NCI-H146 treated with DMSO at 0.1 percent for 48 hours (cell line): ENCODE measurements at regions not wholly inside any gene's neighbourhood (a gene's known extent, or its start where the extent isn't known, plus 50 kb on each side); places are given as distances from the start of the nearest gene placed in this dataset.
"Not testable (repeated sequence)": the region's sequence is repeated elsewhere in the genome, so short reads cannot be mapped to it uniquely, and the experiment has no call there.

Experiments
- DNase-seq: peaks from one replicate; lab custom pipeline; 2025; ENCODE audit not compliant: unreplicated experiment; lab: John Stamatoyannopoulos, UW

DNA sequence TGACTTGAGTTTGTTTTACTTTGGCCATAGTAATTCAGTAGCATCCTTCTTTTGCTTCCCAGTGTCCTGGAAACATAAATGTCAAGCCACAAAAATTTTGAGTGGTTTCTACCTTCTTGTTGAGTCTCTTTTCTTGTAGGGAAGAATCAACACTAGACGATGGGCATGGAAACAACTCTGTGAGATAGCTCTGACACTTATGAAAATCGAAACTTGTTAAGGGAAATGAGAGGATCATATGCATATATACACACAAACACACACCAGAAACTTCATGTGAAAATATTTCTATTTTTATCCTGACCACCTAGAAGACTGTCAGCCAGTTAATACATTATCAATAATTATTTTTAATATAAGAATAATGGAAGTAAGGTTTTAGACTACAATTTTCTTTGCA, 1247.3 kb upstream of the FLRT2 start:
- DNase-seq: no peak

DNA sequence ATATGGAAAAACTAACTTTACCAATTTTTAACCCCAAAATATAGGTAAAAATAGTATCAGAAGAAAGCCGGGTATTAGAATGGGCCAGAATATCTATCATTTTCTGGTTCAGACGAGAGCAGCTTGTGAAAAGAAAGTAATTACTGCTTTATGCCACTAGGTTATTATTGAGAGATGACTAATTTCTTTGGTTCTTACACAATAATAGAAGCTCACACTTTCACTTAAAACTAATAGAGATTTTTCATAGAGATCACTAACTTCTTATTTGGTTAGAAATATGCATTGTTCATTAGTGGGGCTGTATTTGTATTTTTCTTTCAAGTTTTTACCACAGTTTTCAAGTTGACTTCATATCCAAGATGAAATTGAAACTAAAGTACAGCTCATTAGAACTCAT, 1241.2 kb upstream of the FLRT2 start:
- no peak for DNase-seq

DNA sequence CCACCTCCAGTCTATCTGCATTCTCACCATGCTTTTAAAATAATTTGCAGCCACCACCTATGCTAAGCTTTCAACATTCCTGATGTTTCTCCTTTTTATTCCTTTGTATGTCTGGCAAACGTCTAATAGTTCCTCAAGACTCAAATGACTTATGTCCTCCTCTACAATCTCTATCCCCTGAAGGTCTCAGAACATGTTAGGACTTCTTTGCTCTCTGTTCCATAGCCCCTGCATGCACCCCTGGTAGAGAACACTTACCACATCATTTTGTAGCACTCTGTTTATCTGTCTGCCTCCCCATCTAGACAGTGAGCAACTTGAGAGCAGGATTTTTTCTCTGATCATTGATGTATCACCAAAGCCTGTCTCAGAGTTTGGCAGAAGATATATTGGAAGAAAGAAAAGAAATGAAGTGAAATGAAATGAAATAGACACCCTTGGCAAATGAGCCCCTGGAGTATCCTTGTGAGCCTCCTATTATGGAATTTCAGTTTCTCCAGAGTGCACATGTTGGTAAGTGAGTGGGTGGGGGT, 1231.2 kb upstream of the FLRT2 start:
- DNase-seq: no peak

DNA sequence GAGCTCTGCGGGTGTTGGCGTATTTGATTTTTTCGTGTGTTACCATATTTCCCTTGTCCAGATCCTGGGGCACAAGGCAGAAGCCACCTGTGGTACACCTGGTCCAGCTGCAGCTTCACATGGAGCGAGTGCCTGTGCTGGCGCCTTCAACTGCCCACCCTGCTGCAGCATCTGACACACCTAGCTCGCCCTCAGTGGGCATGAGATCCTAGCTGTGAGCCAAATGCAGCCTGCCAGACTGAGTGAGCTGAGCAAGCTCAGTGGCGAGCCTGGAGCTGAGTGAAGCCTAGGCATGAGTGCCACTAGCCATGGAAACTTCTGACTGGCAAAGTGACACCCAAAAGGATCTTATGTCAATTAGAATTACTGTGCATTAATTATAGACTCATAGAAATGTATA, 1226.8 kb upstream of the FLRT2 start:
- DNase-seq: no peak

DNA sequence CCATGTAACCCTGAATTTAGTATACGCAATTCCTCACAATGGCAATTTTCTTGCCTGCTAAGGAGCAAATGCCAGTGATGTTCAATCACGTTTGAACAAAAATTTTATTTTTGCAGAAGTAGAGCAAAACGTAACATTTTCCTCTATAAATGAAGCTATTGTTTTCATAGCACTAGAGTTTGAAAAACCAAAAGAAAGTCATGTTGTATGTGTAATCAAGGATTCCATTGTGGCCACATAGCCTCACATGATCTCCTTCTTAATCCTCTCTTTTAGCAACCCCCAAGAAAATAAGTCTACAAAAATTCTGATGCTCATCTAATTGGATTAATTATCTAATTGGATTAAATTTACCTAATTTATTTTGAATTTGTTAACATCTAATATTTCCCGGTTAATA, 1217.4 kb upstream of the FLRT2 start:
- DNase-seq: no peak

DNA sequence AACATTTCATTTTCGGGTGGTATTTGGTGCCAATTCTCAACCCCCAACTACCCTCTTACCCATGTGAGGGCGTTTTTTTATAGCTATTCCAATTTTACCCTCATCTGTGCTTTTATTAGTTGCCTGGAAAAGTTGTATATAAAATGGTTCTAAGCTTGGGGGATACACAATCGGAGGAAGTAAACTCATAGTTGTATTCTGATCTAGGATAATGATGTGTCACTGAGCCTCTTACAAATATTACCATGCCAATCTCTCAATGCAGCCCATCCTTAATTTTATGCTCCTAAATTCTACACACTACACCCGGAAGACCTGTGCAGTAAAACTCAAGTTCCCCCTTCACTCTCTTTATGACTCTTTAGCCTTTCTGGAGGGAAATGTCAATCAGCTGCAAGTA, 1206.5 kb upstream of the FLRT2 start:
- DNase-seq: no peak

DNA sequence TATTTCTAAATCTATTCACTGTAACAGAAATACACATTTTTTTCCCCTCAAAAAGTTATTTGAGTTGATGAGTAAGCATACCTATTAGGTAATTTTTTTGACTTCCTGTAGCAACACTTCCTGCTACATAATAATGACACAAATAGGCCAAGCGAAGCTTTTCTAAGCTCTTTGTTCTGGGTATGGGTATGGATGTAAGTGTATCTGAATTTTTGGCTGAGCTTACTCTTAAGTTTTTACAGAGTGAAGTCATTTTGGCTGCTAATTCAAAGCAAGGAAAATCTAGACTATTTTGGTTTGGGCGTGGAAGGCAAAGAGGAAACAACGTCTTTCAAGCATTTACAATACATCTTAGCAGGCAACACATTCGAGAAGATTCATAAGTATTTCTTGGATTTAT, 1206.0 kb upstream of the FLRT2 start:
- DNase-seq: no peak

DNA sequence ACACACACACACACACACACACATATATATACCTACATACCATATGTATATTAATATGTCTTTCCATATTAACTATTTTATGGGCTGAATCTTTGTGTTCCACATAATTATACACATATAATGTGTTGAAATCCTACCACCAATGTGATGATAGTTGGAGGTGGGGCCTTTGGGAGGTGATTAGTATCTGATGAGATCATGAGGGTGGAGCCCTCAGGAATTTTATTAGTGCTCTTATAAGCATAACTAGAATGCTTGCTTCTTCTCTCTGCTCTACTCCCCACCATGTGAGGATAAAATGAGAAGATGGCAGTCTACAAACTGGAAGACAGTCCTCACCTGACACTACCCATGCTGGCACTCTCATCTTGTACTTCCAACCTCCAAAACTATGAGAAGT, 1193.5 kb upstream of the FLRT2 start:
- DNase-seq: no peak

DNA sequence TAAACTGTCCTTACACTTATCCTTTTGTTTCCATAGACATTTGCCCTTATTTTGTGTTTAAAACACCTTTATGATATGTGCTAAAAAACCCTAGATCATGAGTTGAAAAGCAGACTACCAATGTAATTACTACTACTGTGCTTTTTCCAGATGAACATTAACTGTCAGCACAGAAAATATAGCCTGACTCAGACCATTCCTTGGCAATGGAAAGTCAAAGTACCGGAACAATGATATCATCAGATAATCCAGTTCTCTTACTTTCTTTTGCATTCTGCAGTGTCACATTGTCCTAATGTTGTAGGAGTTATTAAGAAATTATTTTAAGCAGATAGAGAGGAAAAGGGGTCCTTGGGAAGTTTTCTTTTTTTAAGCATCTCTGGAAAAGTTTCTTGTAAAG, 1189.0 kb upstream of the FLRT2 start:
- DNase-seq: no peak

DNA sequence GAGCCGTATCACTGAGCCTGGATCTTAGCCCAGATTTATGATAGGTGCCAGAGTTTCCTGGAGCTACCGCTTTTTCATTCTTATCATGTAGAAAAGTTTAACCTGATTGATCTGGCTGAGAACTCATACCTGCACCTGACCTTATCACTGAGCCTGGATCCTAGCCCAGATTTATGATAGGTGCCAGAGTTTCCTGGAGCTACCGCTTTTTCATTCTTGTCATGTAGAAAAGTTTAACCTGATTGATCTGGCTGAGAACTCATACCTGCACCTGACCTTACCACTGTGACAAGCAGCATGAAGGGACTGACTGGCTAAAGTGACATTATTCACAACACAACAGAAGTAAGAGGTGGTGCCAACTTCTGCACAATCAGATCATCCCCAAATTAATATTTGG, 1188.1 kb upstream of the FLRT2 start:
- not testable (repeated sequence) for DNase-seq

DNA sequence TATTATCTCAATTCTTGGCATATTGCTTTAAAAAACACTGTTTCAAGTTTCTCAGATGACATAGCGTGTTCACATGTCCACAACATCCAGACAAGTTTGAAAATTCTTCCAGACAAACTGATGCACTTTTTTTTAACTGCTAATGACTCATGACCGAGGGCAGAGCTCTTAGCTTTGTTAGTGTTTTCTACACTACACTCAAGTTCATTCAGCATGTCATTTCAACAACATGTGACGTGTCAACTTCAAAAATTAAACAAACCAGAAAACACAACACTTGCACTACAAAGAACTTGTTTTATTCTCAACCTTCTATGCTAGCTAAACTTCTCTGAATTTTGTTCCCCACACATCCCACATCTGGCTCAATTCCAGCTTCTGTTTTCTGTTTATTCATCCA, 1186.3 kb upstream of the FLRT2 start:
- DNase-seq: no peak

DNA sequence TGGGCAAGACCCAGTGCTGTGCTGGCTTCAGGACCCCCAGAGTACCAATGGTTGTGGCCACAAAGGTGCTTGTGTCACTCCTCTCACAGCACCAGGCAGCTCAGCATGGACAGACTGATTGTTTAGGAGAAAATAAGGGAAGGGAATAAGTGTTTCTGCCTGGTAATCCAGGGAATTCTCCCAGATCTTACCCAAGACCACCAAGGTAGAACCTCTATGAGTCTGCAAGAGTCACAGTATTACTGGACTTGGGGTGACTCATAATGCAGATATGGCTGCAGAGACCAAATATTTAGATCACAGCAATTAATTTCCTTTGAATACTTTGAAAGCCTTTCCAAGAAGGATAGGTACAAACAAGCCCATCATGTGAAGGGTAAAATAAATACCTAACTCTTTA, 1178.3 kb upstream of the FLRT2 start:
- no peak for DNase-seq

DNA sequence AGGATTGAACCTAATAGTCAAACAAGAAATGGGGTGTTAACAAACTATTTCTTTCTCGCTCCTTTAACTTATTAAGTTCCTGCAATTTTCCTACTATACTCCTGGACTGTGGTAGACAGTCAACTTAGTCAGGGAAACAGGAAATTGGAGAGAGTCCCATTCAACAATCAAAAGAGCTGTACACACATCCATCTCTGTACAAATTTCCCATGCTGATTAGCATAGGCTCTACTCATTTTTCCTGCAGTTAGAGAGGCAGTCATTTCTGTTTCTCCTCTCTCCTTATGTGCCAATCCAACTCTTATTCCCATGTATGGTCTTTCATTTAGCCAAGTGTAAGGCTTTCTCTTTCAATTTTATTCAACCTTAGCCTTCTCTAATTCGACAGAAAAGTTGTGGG, 1168.5 kb upstream of the FLRT2 start:
- no peak for DNase-seq

DNA sequence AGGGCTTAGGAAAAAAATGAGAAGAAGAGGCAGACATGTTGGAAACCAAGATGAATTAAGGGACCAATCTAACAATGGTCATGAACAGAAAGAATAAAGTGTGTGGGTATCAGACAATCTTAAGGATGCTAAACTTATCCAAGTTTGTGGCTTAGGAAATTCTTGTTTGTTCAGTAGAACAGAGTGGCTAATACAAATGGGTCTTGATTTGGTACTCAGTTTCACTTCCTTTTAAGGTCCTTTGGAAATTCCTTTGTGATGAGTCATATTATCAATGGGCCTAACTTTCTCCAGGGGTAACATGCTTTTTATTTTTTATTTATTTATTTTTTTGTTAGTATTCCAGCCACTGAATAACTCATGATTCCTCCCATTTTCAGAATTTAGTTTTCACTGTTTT, 1154.7 kb upstream of the FLRT2 start:
- DNase-seq: no peak

DNA sequence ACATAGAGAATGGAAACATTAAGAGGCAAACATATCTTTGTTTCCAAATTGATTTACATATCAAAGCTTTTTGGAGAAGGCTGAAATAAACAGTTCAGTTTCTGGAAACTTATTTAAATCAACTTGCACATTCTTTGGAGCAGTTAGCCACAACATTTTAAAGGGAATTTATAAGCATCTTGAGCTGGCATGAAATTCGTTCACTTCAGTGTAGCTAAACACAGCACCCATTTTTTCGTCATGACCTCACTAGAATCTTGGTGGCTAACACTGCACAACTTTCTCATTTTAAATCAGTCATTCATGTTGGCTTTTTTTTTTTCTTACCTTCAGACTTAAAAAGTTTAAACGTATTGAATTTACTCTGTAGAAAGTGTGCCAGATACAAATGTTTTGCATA, 1139.9 kb upstream of the FLRT2 start:
- no peak for DNase-seq

DNA sequence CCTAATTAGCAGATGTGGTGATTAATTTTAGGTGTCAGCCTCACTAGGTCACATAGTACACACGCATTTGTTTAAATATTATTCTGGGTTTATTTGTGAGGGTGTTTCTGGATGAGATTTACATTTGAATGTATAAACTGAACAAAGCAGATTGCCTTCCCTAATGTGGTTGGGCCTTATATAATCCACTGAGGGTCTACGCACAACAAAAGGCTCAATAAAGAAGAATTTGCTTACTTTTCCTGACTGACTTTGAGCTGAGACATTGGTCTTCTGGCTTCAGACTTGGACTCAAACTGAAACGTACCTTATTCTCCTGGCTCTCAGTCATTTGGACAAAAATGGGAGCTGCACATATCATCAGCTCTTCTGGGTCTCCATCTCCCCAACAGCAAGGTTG, 1132.3 kb upstream of the FLRT2 start:
- DNase-seq: no peak

DNA sequence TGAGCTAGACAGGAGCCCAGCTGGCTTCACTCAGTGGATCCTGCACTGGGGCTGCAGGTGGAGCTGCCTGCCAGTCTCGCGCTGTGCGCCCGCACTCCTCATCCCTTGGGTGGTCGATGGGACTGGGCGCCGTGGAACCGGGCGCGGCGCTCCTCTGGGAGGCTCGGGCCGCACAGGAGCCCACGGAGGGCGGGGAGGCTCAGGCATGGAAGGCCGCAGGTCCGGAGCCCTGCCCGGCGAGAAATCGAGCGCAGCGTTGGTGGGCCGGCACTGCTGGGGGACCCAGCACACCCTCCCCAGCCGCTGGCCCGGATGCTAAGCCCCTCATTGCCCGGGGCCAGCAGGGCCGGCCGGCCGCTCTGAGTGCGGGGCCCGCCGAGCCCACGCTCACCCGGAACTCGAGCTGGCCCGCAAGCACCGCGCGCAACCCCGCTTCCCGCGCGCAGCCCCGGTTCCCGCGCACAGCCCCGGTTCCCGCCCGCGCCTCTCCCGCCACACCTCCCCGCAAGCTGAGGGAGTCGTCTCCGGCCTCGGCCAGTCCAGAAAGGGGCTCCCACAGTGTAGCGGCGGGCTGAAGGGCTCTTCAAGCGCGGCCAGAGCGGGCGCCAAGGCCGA, 1130.5 kb upstream of the FLRT2 start:
- DNase-seq: no peak

DNA sequence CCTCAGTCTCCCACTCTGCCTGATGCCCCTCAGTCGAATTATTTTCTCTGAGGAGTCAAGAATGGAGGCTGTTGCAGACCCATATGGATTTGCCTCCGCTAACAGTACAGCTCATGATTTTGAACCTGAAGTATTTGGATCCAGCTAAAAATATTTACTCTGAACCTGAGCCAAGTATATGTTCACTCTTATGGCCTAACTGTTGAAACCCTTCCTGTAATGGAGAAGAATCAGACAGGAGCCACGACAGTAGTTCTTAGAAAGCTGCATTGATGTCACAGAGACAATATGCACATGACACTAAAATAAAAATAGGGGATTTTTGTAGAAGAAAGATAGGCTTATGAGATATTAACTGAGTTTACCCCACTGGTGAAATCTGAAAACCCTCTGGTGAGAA, 1128.3 kb upstream of the FLRT2 start:
- no peak for DNase-seq

DNA sequence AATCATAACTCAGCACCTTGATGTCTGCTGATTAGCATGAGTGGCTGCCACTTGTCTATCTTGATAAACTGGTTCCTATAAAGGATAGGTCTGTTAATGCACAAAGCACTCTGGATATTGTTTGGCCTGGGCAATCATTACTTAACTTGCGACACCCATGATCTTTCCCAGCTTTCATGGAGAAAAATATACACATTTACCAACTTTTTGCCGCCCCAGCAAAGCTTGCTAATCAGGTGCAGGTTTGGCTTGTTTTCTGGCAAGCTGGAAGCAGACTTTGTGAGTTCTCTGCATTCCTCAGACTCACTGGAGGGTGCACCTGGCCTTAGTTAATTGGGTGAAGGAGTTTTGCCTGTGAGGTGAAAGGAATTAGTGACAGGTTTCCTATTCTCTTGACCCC, 1126.4 kb upstream of the FLRT2 start:
- no peak for DNase-seq

DNA sequence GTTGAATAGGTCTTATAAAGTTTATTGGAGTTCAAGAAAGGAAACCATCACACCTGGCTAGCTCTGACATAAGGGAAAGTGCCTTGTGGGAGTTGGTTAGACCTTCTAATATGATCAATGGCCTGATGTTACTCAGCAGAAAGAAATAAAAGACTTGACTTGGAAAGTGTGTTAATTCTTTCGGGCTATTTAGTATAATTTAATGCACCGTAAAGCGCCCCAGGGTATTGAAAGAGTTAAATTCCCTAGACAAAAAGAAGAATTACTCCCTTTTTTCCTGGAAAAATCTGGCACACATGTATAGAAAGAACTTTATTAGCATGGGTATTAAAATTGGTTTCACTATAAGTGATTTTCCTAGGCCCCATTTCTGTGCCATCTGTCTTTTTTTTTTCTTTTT, 1125.7 kb upstream of the FLRT2 start:
- no peak for DNase-seq

DNA sequence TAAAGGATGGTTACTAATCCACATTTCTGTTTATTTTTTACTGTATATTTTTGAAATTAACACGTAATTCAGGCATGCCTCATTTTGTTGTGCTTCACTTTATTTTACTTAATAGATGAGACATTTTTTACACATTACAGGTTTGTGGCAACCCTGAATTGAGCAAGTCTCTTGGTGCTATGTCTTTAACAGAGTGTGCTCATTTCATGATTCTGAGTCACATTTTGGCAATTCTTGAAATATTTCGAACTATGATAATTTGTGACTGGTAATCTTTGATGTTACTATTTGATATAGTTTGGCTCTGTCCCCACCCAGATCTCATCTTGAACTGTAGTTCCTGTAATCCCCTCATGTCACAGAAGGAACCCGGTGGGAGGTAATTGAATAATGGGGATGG, 1120.5 kb upstream of the FLRT2 start:
- DNase-seq: no peak

DNA sequence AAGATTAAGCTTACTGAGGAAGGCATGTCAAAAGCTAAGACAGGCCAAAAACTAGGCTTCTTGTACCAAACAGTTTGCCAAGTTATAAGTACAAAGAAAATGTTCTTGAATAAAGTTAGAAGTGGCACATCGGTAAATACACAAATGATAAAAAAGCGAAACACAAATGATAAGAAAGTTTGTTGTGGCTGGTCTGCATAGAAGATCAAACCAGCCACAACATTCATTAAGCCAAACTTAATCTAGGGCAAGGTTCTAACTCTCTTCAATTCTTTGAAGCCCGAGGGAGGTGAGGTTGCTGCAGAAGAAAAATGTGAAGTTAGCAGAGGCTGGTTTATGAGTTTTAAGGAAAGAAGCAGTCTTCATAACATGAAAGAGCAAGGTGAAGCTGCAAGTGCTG, 1119.6 kb upstream of the FLRT2 start:
- no peak for DNase-seq

DNA sequence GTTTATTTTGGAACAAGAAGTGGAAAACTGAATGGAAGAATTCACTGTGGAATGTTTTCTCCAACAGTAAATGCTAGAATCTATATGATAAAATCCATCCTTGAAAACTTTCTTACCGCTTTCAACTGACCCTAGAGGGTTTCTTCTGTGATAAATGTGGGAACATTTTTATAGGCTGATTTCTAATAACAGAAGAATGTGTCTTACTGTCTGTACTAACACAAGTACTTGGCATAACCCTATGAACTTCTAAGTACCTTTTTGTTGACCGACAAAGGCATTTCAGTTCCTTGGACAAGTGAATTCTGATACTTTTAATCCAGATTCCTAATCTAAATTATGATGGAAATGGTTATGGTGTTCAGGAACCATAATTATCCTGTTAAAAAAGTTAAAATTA, 1109.7 kb upstream of the FLRT2 start:
- DNase-seq: no peak

DNA sequence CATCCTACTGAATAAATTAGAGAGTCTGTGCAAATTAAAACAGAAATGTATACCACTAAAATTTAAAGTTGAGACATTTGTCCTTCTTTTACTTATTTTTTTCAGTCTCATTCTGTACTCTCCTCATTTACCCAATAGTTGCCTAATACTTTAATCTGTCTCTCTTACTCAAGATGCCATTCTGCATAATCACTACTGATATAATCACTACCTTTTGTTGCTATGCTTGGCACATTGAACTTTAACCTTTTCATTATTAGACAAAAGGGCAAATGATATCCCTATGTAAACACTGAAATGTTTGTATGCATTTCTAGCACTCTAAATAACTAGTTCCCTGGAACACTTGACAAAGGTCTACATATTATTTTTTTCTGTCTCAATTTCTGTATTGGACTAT, 1108.3 kb upstream of the FLRT2 start:
- peak; percentile 2 for DNase-seq
